ENCODE measurements at regions not wholly inside any gene's neighbourhood (a gene's known extent, or its start where the extent isn't known, plus 50 kb on each side); places are given as distances from the start of the nearest gene placed in this dataset.

DNA sequence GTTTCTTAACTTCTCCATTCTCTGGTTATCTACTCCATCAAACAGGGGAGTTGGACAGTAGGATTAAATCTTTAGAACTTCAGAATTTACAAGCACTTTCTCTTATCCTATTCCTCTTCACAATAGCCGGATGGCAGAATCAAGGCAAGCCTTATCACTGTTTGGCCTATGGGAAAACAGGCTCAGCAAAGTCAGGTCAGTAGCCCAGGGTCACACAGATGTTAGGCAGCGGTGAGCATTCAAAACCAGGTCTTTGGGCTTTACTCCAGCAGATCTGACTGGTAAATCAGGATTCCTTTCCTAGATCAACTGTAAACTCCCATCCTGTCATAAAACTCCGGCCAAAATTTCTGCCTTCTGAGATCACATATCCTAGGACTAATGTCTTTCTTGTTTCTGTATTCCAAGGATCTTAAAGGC lies 258.4 kb downstream of the OPA1 start:
- peaks cover 4% of the 10 kb centered on the region for H3K9me3 Mint-ChIP-seq (ENCODE audit: low read depth)
- H3K27me3 Mint-ChIP-seq = no peaks in the 10 kb centered on the region
- no peak for DNase-seq (ENCODE audit: low spot score, unreplicated experiment)
- TF ChIP-seq, protein P1, sequence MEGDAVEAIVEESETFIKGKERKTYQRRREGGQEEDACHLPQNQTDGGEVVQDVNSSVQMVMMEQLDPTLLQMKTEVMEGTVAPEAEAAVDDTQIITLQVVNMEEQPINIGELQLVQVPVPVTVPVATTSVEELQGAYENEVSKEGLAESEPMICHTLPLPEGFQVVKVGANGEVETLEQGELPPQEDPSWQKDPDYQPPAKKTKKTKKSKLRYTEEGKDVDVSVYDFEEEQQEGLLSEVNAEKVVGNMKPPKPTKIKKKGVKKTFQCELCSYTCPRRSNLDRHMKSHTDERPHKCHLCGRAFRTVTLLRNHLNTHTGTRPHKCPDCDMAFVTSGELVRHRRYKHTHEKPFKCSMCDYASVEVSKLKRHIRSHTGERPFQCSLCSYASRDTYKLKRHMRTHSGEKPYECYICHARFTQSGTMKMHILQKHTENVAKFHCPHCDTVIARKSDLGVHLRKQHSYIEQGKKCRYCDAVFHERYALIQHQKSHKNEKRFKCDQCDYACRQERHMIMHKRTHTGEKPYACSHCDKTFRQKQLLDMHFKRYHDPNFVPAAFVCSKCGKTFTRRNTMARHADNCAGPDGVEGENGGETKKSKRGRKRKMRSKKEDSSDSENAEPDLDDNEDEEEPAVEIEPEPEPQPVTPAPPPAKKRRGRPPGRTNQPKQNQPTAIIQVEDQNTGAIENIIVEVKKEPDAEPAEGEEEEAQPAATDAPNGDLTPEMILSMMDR (IDR thresholded peaks at IDR 0.05; ENCODE audit: unreplicated experiment) = no peak
- H3K4me1 Mint-ChIP-seq (ENCODE audit: low read depth) = peaks cover 38% of the 10 kb centered on the region
- peak overlapping the region; percentile 88 for H3K27ac Mint-ChIP-seq
- H3K4me3 Mint-ChIP-seq (ENCODE audit: low read depth) = no peak overlapping the region
- peaks cover 3% of the 10 kb centered on the region for H3K36me3 Mint-ChIP-seq (ENCODE audit: insufficient read depth)

DNA sequence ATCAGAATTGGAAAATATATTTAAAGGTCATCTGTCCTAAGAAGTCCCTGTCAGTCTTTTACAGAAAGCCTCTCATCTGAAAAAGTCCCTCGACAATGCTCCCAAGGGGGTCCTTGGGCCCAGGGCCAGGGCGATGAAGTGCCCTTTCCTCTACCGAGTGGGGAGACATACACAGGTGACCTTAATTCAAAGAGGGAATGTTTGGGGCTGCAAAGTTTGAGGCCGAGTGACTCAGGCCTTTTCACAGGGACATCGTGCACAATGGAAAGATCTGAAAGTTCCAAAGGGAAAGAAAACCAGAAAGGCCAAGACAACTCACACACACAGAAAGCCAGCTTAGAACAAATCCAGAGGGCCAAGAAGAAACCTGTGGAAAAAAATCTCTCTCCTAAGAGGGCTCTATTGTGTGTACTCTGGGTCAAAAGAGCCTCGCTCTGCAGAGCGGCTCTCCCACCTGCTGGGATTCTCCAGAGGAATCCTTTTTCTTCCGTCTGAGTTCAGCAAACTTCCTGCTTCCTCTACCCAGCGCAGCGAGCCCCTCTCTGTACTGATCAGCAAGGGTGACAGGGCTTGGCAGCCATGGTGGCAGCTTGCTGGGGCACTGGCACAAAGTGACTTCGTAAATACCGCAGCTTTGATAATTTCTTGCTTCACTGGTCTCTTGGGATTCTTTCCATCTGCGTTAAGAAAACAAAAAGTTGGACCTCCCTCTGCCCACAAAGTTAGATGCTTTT lies 259.1 kb downstream of the OPA1 start:
- no peaks in the 10 kb centered on the region for H3K27me3 Mint-ChIP-seq
- H3K4me3 Mint-ChIP-seq (ENCODE audit: low read depth) = no peak overlapping the region
- peaks cover 36% of the 10 kb centered on the region for H3K4me1 Mint-ChIP-seq (ENCODE audit: low read depth)
- H3K27ac Mint-ChIP-seq = peak overlapping the region; percentile 88
- no peak for DNase-seq (ENCODE audit: low spot score, unreplicated experiment)
- H3K9me3 Mint-ChIP-seq (ENCODE audit: low read depth) = peaks cover 4% of the 10 kb centered on the region
- peaks cover 3% of the 10 kb centered on the region for H3K36me3 Mint-ChIP-seq (ENCODE audit: insufficient read depth)
- TF ChIP-seq, protein P1 (IDR thresholded peaks at IDR 0.05; ENCODE audit: unreplicated experiment) = no peak

DNA sequence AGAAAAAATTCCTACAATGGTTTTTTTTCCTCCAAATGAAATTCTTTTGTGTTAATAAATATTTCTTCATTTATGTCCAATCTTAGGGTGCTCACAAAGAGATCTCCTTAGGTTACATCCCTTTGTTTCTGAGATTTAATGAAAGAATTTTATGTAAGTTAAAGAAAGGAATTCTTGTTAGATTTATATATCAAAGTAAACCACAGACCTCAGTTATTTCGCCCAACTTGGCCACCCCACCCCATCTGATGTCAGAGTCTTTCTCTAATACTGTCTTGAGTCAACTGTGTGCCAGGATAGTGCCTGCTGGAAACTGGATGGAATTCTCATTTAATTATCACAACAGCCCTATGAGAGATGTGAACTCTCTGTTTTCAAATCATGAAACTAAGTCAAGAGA lies 259.9 kb downstream of the OPA1 start:
- Mint-ChIP-seq H3K4me3 (ENCODE audit: low read depth) (no peak overlapping the region), H3K27me3 (no peaks in the 10 kb centered on the region), H3K9me3 (ENCODE audit: low read depth) (peaks cover 4% of the 10 kb centered on the region), H3K36me3 (ENCODE audit: insufficient read depth) (peaks cover 3% of the 10 kb centered on the region), H3K27ac (peak overlapping the region; percentile 84), H3K4me1 (ENCODE audit: low read depth) (peaks cover 31% of the 10 kb centered on the region)
- TF ChIP-seq, protein P1 (IDR thresholded peaks at IDR 0.05; ENCODE audit: unreplicated experiment) = no peak
- no peak for DNase-seq (ENCODE audit: low spot score, unreplicated experiment)

DNA sequence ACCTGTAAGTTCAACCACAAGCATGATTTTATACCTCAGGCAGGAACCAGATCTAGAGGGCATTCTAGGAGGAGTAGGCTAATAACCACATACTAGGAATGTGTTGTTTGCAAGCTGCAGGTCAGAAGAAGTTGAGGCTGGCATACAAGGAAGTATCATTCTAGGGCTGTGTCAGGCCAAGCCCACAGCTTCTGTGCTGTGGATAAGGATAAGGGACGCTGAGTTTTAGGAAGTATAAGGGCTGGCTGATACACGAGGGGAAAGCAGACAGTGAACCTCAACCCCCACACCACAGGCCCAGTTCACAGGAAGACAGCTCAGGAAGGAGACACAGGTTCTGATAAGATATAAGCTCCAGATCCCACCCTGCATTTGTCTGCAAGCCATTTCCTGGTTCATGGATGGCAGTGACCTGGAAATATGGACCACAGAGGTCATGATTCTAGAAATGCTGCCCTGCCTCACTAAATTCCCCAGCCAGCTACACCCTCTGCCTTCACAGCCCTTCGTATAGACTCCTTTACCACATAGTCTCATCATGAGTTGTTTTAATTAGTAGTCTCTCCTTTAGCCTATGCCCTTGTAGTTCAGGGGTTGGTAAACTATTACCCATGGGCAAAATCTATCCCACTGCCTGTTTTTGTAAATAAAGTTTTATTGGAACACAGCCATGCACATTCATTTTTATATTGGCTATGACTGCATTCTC lies 260.7 kb downstream of the OPA1 start:
- H3K27ac Mint-ChIP-seq = peak overlapping the region; percentile 84

DNA sequence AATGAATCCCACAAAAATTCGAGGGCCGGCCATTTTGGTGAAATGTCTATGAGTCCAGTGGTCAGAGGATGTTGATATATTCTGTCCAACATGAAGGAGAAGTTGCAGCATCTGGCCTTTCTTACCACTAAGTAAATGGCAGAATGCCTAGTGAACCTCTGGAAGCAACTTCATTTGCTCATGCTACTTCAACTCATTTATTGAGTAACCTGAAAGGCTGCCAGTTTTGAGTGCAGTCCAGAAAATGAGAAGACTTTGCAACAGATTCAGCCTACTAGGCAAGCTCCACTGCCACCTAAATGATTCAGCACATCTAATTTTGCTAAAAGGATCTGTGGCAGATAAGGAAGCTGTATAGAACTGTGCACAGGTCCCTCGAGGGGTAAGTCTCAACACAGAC lies 265.0 kb downstream of the OPA1 start:
- no peaks in the 10 kb centered on the region for H3K9me3 Mint-ChIP-seq (ENCODE audit: low read depth)
- H3K27me3 Mint-ChIP-seq = peaks cover 5% of the 10 kb centered on the region
- DNase-seq (ENCODE audit: low spot score, unreplicated experiment) = no peak
- H3K36me3 Mint-ChIP-seq (ENCODE audit: insufficient read depth) = no peaks in the 10 kb centered on the region
- H3K4me3 Mint-ChIP-seq (ENCODE audit: low read depth) = no peak overlapping the region
- peaks cover 20% of the 10 kb centered on the region for H3K4me1 Mint-ChIP-seq (ENCODE audit: low read depth)
- no peak overlapping the region for H3K27ac Mint-ChIP-seq
- TF ChIP-seq, protein P1 (IDR thresholded peaks at IDR 0.05; ENCODE audit: unreplicated experiment) = no peak

More for the DNA sequence above, 260.7 kb downstream of the OPA1 start:
- no peak overlapping the region for H3K4me3 Mint-ChIP-seq (ENCODE audit: low read depth)
- no peak for DNase-seq (ENCODE audit: low spot score, unreplicated experiment)
- H3K27me3 Mint-ChIP-seq = no peaks in the 10 kb centered on the region
- H3K36me3 Mint-ChIP-seq (ENCODE audit: insufficient read depth) = peaks cover 3% of the 10 kb centered on the region
- peaks cover 4% of the 10 kb centered on the region for H3K9me3 Mint-ChIP-seq (ENCODE audit: low read depth)
- TF ChIP-seq, protein P1 (IDR thresholded peaks at IDR 0.05; ENCODE audit: unreplicated experiment) = no peak
- H3K4me1 Mint-ChIP-seq (ENCODE audit: low read depth) = peaks cover 31% of the 10 kb centered on the region
